Neural crest cell (in vitro differentiated cells): ENCODE measurements at regions not wholly inside any gene's neighbourhood (a gene's known extent, or its start where the extent isn't known, plus 50 kb on each side); places are given as distances from the start of the nearest gene placed in this dataset.
"Not testable (repeated sequence)": the region's sequence is repeated elsewhere in the genome, so short reads cannot be mapped to it uniquely, and the experiment has no call there.

Experiments used
- DNase-seq: peaks from one replicate; pipeline ENCODE4 v3.0.0; 2021; ENCODE audit warnings: low read depth, mixed read lengths, low spot score
- H3K27ac Mint-ChIP-seq: one replicate; pipeline ENCODE4 v1.8.0; 2021; ENCODE audit warnings: mild to moderate bottlenecking, mixed read lengths; ENCODE audit not compliant: unreplicated experiment
- H3K27me3 Mint-ChIP-seq: 2 replicates; pipeline ENCODE4 v1.8.0; 2021; ENCODE audit warnings: low read depth, mild to moderate bottlenecking, mixed read lengths
- H3K36me3 Mint-ChIP-seq: 2 replicates; pipeline ENCODE4 v1.8.0; 2021; ENCODE audit warnings: low read depth, mild to moderate bottlenecking, mixed read lengths
- H3K4me1 Mint-ChIP-seq: 2 replicates; pipeline ENCODE4 v1.8.0; 2021; ENCODE audit warnings: mixed read lengths
- H3K4me3 Mint-ChIP-seq: one replicate; pipeline ENCODE4 v1.8.0; 2021; ENCODE audit warnings: mild to moderate bottlenecking, mixed read lengths
- H3K9me3 Mint-ChIP-seq: 2 replicates; pipeline ENCODE4 v1.8.0; 2021; ENCODE audit warnings: mixed read lengths
- TF ChIP-seq, protein P1 (sequence below): fragments of 200-600 bp; sonication (generic); conservative IDR thresholded peaks from 2 replicates; pipeline ENCODE4 v1.5.0; 2021; ENCODE audit warnings: antibody characterized with exemption, mild to moderate bottlenecking

DNA sequence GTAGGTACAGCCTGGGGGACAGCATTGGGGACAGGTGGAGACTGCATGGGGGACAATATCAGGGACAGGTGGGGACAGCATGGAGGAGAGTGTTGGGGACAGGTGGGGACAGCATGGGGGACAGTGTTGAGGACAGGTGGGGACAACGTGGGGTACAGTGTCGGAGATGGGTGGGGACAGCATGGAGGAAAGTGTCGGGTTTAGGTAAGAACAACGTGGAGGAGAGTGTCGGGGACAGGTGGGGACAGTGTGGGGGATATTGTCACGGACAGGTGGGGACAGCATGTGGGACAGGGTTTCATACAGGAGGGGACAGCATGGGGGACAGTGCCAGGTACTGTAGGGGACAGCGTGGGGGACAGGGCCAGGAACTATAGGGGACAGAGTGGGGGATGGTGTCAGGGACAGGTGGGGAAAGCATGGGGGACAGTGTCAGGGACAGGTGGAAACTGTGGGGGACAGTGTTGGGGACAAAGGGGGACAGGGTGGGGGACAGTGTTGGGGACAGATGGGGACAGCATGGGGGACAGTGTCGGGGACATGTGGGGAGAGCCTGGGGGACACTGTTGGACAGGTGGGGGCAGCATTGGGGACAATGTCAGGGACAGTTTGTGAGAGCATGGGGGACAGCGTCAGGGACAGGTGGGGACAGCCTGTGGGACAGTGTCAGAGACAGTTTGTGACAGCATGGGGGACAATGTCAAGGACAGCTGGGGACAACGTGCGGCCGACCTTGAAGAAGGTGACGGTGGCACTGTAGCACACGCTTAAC lies 213.1 kb downstream of the TMEM121 start:
- no peak overlapping the region for H3K27ac Mint-ChIP-seq
- DNase-seq, result no peak
- H3K4me1 Mint-ChIP-seq, result no peaks in the 10 kb centered on the region
- H3K9me3 Mint-ChIP-seq, result no peaks in the 10 kb centered on the region
- no peaks in the 10 kb centered on the region for H3K27me3 Mint-ChIP-seq
- no peak overlapping the region for H3K4me3 Mint-ChIP-seq
- no peaks in the 10 kb centered on the region for H3K36me3 Mint-ChIP-seq
- TF ChIP-seq, protein P1, sequence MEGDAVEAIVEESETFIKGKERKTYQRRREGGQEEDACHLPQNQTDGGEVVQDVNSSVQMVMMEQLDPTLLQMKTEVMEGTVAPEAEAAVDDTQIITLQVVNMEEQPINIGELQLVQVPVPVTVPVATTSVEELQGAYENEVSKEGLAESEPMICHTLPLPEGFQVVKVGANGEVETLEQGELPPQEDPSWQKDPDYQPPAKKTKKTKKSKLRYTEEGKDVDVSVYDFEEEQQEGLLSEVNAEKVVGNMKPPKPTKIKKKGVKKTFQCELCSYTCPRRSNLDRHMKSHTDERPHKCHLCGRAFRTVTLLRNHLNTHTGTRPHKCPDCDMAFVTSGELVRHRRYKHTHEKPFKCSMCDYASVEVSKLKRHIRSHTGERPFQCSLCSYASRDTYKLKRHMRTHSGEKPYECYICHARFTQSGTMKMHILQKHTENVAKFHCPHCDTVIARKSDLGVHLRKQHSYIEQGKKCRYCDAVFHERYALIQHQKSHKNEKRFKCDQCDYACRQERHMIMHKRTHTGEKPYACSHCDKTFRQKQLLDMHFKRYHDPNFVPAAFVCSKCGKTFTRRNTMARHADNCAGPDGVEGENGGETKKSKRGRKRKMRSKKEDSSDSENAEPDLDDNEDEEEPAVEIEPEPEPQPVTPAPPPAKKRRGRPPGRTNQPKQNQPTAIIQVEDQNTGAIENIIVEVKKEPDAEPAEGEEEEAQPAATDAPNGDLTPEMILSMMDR, result no peak

DNA sequence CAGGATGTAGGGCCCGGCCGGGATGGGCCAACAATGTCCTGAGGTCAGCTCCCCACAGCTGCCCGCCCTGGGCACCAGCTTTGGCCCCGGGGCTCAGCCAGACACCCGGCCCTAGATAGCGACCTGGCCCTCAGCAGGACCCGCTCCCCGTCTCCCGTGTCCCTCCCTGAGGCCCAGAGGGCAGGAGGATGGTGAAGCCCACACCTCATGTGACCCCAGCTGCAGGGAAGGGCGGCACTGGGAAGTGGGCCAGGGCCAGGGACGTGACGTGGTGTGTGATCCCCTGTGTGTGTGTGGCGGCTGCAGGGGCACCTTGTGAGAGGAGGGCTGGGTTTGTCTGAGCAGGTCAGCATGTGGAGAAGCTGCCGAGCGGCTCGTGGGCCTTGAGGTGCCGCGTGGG lies 213.9 kb downstream of the TMEM121 start:
- not testable (repeated sequence) for H3K27me3 Mint-ChIP-seq, DNase-seq, H3K4me1 Mint-ChIP-seq, H3K4me3 Mint-ChIP-seq, H3K9me3 Mint-ChIP-seq, H3K36me3 Mint-ChIP-seq, H3K27ac Mint-ChIP-seq

DNA sequence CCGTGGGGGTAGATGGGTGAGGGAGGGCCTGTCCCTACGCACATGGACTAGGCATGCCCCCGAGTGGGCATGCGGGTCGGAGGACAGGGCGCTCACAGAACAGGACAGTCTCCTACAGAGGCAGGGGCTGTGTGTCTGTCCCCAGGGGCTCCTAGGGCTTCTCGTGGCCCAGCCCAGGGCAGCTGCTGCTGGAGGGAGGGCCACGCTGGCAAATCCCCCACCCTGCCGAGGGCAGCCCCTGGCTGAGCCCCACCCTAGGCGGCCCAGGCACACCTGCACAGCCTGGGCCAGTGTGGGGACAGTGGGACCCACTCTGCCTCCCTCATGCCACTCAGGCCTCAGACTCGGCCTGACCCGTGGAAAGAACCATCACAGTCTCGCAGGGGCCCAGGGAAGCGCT lies 214.6 kb downstream of the TMEM121 start:
- not testable (repeated sequence) for H3K27ac Mint-ChIP-seq, DNase-seq, H3K4me3 Mint-ChIP-seq, H3K27me3 Mint-ChIP-seq, H3K4me1 Mint-ChIP-seq, H3K36me3 Mint-ChIP-seq, H3K9me3 Mint-ChIP-seq

DNA sequence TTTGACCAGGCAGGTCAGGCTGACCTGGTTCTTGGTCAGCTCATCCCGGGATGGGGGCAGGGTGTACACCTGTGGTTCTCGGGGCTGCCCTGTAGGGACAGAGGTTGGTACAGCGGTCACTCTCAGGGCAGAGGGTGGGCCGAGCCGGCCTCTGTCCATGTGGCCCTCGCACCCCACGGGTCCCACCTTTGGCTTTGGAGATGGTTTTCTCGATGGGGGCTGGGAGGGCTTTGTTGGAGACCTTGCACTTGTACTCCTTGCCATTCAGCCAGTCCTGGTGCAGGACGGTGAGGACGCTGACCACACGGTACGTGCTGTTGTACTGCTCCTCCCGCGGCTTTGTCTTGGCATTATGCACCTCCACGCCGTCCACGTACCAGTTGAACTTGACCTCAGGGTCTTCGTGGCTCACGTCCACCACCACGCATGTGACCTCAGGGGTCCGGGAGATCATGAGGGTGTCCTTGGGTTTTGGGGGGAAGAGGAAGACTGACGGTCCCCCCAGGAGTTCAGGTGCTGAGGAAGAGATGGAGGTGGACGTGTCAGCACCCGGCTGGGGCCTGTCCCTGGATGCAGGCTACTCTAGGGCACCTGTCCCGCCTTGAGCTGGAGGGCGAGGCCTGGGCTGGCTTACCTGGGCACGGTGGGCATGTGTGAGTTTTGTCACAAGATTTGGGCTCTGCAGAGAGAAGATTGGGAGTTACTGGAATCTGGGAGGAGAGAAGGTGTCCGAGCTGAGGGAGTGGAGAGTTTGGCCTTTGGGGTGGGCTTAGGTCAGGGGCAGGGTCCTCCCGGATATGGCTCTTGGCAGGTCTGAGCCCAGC lies 215.5 kb downstream of the TMEM121 start:
- not testable (repeated sequence) for H3K36me3 Mint-ChIP-seq, H3K4me3 Mint-ChIP-seq, DNase-seq, H3K4me1 Mint-ChIP-seq, H3K27me3 Mint-ChIP-seq, H3K9me3 Mint-ChIP-seq, H3K27ac Mint-ChIP-seq

DNA sequence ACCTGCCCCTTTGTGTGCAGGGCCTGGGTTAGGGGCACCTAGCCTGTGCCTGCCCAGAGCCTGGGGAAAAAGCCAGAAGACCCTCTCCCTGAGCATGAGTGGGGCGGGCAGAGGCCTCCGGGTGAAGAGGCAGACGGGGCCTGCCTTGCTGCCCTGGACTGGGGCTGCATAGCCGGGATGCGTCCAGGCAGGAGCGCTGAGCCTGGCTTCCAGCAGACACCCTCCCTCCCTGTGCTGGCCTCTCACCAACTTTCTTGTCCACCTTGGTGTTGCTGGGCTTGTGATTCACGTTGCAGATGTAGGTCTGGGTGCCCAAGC lies 216.1 kb downstream of the TMEM121 start:
- Mint-ChIP-seq H3K27ac (no peak overlapping the region), H3K27me3 (no peaks in the 10 kb centered on the region), H3K4me1 (no peaks in the 10 kb centered on the region), H3K9me3 (no peaks in the 10 kb centered on the region), H3K36me3 (no peaks in the 10 kb centered on the region), H3K4me3 (no peak overlapping the region)
- DNase-seq, result no peak
- TF ChIP-seq, protein P1, result no peak

DNA sequence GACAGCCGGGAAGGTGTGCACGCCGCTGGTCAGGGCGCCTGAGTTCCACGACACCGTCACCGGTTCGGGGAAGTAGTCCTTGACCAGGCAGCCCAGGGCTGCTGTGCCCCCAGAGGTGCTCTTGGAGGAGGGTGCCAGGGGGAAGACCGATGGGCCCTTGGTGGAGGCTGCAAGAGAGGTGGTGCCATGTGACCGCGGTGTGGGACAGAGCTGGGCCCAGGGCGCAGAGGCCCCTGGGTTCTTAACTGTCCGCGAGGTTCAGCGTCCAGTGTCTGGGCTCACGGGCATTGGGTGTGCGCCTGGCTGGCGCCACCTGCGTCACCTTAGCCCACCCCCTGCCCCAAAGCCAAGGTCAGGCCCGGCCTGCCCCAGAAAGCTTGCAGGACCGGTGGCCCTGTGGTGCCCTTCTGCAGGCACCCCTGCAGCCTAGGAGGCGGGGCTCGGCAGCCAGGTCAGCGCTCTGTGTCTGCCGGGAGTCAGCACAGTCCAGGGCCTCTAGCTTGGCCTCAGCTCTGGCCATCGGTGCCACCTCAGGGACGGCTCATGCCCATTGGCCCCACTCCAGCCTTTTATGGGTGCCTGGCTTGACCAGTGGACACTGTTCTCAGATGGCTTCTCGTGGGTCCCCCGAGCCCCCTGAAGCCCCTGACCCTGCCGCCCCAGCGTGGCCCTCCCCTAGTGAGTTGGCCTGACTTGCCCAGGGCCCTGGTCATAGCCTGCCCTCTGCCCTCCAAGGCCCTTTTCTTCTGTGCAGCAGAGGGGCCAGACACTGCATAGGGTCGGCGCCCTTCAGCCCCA lies 216.7 kb downstream of the TMEM121 start:
- H3K9me3 Mint-ChIP-seq, H3K27me3 Mint-ChIP-seq, H3K27ac Mint-ChIP-seq, DNase-seq, H3K4me3 Mint-ChIP-seq, H3K4me1 Mint-ChIP-seq, H3K36me3 Mint-ChIP-seq: not testable (repeated sequence)

DNA sequence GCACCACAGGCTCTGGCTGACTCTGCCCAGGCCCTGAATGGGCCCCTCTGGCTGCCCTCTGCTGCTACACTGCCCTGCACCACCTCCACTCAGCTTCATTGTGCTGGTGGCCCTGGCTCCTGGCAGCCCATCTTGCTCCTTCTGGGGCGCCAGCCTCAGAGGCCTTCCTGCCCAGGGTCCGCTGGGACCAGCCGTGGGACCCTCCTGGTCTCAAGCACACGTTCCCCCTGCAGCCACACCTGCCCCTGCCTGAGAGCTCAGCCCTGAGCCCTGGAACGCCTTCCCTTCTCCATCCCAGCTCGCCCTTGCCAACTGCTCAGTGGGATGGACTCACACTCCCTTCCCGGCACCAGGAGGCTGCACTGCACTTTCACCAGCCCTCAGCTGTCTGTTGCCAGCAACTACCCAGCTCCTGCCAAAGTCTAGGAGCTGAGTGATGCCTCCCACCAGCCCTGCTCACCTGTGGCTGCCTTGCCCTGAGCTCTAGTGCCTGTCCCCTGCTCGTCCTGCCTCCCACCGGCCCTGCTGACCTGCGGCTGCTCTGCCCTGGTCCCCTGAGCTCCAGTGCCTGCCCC lies 217.9 kb downstream of the TMEM121 start:
- H3K4me3 Mint-ChIP-seq, DNase-seq, H3K27ac Mint-ChIP-seq, H3K36me3 Mint-ChIP-seq, H3K4me1 Mint-ChIP-seq, H3K9me3 Mint-ChIP-seq, H3K27me3 Mint-ChIP-seq: not testable (repeated sequence)
